AG09309 (cell line): ENCODE measurements at regions not wholly inside any gene's neighbourhood (a gene's known extent, or its start where the extent isn't known, plus 50 kb on each side); places are given as distances from the start of the nearest gene placed in this dataset.

Experiments
- DNase-seq: peaks from one replicate; pipeline ENCODE4 v3.0.0-alpha.2; 2010; ENCODE audit warnings: low read depth
- H3K4me3 ChIP-seq: 2 replicates; pipeline ENCODE4 v1.5.1; 2011; ENCODE audit warnings: mild to moderate bottlenecking, low read depth, low read length, moderate library complexity; ENCODE audit not compliant: control insufficient read depth
- TF ChIP-seq, protein P1 (sequence below): IDR thresholded peaks from 2 replicates; pipeline ENCODE4 v1.5.1; 2011; ENCODE audit warnings: mild to moderate bottlenecking, low read depth, low read length, inconsistent platforms; ENCODE audit not compliant: insufficient read depth, control insufficient read depth; ENCODE audit errors: missing control alignments

DNA sequence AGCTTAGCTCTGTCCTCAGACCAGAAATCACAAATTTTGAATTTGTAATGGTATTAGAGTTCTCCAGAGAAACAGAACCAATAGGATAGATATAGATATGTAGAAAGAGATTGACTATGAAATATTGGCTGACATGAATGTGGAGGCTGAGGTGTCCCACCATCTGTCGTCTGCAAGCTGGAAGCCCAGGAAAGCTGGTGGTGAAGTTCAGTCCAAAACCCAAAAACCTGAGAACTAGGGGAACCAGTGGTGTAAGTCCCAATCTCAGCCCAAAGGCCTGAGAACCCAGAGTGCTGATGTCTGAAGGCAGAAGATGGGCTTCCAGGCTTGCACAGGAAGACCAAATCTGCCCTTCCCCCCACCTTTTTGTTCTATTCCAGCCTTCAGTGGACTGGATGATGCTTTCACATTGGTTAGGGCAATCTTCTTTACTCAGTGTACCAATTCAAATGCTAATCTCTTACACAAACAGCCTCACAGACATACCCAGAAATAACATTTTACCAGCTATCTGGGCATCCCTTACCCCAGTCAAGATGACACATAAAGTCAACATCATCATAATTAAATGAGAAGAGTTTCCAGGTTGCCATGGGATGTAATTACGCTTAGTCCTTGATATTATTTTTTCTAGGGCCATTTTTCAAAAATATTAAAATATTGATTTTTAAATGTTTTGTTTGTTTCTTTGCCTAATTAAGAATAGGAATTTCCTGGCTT, 570.8 kb downstream of the UTRN start:
- no peak for DNase-seq
- H3K4me3 ChIP-seq = no peak overlapping the region
- TF ChIP-seq, protein P1, sequence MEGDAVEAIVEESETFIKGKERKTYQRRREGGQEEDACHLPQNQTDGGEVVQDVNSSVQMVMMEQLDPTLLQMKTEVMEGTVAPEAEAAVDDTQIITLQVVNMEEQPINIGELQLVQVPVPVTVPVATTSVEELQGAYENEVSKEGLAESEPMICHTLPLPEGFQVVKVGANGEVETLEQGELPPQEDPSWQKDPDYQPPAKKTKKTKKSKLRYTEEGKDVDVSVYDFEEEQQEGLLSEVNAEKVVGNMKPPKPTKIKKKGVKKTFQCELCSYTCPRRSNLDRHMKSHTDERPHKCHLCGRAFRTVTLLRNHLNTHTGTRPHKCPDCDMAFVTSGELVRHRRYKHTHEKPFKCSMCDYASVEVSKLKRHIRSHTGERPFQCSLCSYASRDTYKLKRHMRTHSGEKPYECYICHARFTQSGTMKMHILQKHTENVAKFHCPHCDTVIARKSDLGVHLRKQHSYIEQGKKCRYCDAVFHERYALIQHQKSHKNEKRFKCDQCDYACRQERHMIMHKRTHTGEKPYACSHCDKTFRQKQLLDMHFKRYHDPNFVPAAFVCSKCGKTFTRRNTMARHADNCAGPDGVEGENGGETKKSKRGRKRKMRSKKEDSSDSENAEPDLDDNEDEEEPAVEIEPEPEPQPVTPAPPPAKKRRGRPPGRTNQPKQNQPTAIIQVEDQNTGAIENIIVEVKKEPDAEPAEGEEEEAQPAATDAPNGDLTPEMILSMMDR = no peak

DNA sequence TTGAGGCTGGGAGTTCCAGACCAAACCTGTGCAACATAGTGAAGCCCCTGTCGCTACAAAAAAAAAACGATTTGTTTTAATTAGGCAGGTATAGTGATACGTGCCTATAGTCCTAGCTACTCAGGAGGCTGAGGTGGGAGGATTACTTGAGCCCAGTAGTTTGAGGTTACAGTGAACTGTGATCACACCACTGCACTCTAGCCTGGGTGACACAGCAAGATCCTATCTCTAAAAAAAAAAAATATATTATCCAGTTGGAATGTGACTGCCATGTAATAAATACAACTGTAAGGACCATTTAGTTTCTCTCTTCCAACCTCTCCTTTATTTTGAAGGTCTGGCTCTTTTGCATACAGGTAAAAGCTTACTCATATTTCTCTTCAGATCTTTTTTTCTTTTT, 571.5 kb downstream of the UTRN start:
- TF ChIP-seq, protein P1 = no peak
- no peak for DNase-seq
- no peak overlapping the region for H3K4me3 ChIP-seq

DNA sequence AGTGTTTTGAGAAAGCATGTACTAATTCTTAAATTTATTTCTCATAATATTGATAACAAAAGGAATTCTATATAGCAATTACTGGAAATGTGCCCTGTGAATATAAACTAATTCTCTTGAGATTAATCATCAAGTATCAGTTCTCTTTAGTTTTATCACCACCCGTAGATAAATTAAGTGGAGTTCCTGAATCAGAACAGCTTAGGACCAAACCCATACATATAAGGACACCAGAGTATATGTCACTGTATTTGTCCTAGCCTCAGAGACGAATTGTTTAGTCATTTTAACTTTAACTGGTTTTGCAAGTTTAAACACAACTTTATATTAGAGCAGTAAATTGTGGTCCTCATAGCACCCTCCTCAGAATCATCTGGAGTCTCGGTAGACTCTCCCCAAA, 572.0 kb downstream of the UTRN start:
- TF ChIP-seq, protein P1 = no peak
- no peak for DNase-seq
- no peak overlapping the region for H3K4me3 ChIP-seq

DNA sequence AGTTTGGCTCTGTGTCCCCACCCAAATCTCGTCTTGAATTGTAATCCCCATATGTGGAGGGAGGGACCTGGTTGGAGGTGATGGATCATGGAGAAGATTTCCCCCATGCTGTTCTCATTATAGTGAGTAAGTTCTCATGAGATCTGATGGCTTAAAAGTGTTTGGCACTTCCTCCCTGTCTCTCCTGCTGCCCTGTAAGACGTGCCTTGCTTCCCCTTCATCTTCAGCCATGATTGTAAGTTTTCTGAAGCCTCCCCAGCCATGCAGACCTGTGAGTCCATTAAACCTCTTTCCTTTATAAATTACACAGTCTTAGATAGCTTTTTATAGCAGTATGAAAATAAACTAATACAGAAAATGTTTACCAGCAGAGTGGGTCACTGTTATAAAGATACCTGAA, 577.6 kb downstream of the UTRN start:
- TF ChIP-seq, protein P1 = no peak

DNA sequence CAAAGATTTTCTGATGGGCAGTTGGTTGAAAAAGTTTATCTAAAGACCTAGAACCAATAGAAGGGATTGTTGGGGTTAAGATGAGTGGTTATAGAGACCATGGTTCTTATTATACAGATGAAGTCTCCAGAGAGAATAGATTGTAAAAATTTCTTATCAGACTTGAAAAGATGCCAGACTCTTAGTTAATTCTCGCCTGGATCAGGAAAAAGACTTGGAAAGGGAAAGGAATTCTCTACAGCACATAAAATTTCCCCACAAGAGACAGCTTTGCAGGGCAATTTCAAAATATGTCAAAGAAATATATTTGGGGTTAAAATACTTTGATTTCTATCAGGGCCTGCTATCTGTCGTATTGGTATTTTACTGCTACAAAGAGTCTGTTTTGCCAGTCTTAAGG, 582.6 kb downstream of the UTRN start:
- TF ChIP-seq, protein P1 = no peak
- H3K4me3 ChIP-seq = no peak overlapping the region
- DNase-seq = peak; percentile 27

More for the DNA sequence above, 577.6 kb downstream of the UTRN start:
- no peak overlapping the region for H3K4me3 ChIP-seq
- no peak for DNase-seq

DNA sequence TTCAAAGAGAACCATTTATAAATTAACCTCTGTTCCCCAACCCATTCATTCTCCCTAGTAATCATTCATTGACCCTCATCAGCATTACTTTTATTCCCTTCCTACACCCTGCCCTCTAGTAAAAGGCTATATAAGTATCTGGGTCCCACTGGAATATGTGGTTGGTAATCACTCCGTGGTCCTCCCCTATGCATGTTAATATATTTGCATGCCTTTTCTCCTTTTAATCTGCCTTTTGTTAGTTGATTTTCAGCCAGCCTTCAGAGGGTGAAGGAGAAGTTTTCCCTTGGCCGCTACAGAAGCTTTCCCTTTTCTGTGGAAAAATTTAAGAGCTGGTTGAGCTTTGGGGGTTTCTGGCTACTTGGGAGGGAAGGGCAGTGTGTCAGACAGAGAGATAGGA, 585.6 kb downstream of the UTRN start:
- TF ChIP-seq, protein P1 = no peak
- no peak overlapping the region for H3K4me3 ChIP-seq
- no peak for DNase-seq
